ENCODE measurements at regions not wholly inside any gene's neighbourhood (a gene's known extent, or its start where the extent isn't known, plus 50 kb on each side); places are given as distances from the start of the nearest gene placed in this dataset.

DNA sequence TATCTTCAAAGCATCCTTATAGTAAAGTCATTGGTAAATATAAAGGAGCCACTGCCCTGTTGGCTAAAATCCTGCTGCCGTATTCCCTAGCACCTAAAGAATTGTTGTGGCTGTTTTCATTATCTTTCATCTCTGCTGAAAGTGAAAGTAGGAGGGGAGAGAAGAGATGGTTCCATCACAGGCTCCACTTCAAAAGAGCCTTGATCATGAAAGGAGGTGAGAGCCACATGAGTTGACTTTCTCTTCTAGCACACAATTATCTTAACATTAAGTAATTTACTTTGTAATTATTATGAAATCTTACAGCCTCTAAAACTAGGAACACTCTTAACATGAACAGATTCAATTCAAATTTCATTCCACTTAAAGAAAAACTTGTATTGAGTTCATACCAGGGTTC, 1050.9 kb upstream of the LRRTM1 start:
- TF ChIP-seq POLR2A (IDR thresholded peaks at IDR 0.05) = no peak
- TF ChIP-seq, protein P1, sequence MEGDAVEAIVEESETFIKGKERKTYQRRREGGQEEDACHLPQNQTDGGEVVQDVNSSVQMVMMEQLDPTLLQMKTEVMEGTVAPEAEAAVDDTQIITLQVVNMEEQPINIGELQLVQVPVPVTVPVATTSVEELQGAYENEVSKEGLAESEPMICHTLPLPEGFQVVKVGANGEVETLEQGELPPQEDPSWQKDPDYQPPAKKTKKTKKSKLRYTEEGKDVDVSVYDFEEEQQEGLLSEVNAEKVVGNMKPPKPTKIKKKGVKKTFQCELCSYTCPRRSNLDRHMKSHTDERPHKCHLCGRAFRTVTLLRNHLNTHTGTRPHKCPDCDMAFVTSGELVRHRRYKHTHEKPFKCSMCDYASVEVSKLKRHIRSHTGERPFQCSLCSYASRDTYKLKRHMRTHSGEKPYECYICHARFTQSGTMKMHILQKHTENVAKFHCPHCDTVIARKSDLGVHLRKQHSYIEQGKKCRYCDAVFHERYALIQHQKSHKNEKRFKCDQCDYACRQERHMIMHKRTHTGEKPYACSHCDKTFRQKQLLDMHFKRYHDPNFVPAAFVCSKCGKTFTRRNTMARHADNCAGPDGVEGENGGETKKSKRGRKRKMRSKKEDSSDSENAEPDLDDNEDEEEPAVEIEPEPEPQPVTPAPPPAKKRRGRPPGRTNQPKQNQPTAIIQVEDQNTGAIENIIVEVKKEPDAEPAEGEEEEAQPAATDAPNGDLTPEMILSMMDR (IDR thresholded peaks at IDR 0.05) = no peak

Data from heart left ventricle (tissue), 13 donors.